ENCODE measurements at regions not wholly inside any gene's neighbourhood (a gene's known extent, or its start where the extent isn't known, plus 50 kb on each side); places are given as distances from the start of the nearest gene placed in this dataset.
"Not testable (repeated sequence)": the region's sequence is repeated elsewhere in the genome, so short reads cannot be mapped to it uniquely, and the experiment has no call there.

DNA sequence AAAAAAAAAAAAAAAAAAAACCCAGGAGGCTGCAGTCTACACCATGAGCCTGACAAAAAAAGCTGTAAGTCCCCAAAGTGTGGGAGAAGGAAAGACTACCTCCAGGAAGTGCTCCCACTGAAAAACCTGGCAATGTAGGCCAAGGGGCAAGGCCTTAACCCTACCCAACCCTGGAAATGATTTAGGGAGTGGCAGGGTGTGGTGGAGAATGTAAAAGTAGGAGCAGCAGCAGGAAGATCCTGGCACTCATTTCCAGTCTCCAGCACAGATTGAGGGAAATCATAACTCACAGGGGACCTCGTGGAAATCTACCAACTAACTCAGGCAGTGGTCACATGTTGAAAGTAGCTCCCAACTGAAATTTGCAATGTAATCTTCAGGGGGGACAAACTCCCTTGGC is 839.5 kb downstream of the EPHA3 start:
- DNase-seq, result no peak

GRCh38 chr3:89947337-89947954 is 840.0 kb downstream of the EPHA3 start:
- no peak for DNase-seq

DNA sequence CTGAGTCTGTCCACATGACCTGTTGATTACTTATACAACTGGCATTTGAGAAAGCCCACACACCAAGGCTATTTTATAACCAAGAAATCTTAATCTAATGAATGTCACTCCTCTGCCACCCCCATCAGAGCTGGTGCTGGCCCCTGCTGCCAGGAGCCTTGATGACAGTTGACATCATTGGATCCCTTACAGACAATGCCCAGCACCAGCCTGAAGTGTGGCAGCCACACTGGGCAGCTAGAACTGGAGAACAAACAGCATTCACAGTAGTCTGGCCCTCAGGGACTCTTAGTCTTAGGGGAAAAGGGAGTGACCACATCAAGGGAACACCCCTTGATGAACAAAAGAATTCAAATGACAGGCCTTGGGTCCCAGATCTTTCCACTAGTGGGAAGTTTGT is 840.6 kb downstream of the EPHA3 start:
- no peak for DNase-seq

DNA sequence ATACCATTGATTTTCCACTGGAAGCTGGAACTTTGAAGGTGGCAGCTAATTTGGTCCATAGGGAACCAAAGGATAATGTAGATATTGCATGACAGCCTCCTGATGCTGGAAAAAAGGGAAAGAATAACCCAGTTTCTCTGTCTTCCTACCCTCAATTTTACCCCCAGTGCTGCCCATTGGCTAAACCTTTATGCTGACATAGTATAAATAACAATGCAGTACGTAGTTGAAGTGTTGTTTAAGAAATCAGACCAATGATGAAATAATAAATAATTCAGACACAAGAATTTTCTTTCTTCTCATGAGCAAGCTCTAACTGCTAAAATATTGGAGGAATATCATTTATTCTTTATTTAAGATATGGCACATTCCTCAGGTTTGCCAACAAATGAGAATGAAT is 843.4 kb downstream of the EPHA3 start:
- DNase-seq, result no peak

GRCh38 chr3:89954137-89954536 is 846.7 kb downstream of the EPHA3 start:
- DNase-seq, result no peak

- DNase-seq, result no peak
Observed at GRCh38 chr3:89955156-89955555, 847.7 kb downstream of the EPHA3 start.

GRCh38 chr3:89957451-89957850 is 850.0 kb downstream of the EPHA3 start:
- DNase-seq, result no peak

- not testable (repeated sequence) for DNase-seq
Observed at GRCh38 chr3:89958163-89958562, 850.7 kb downstream of the EPHA3 start.

GRCh38 chr3:89964347-89964746 is 856.9 kb downstream of the EPHA3 start:
- no peak for DNase-seq

GRCh38 chr3:89966877-89967665 is 859.6 kb downstream of the EPHA3 start:
- DNase-seq, result no peak

- no peak for DNase-seq
Observed at GRCh38 chr3:89971329-89971728, 863.9 kb downstream of the EPHA3 start.

GRCh38 chr3:89973156-89973555 is 865.7 kb downstream of the EPHA3 start:
- DNase-seq, result no peak

DNA sequence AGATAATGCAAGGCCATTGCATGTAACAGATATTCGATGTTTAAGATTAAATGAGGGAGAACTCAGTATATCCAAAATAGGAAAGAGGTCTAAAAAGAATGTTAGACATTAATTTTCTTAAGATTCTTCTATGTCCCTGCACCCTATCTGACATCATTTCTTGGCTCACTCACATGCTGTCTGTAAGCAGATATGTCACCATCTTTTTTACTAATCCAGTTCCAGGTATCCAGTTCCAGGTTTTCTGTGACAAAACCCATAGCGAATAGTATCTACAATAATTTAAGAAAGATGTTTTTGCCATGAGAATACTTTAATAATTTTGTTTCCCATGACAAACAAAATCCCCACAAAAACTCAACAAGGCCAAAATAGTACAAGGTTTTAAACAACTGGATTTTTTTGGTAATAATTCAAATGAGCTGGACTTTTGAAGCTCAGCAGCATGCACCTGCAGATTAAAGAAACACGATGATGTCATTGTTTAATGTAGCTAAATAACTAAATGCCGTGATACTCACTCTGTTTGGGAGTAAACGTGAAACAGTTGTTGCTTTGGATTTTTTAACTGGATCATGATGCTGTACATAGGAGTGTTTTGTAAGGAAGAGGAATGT is 867.6 kb downstream of the EPHA3 start:
- no peak for DNase-seq

GRCh38 chr3:89983449-89983848 is 876.0 kb downstream of the EPHA3 start:
- no peak for DNase-seq

GRCh38 chr3:90005281-90005847 is 897.9 kb downstream of the EPHA3 start:
- DNase-seq, result no peak

GRCh38 chr3:90007778-90008499 is 900.5 kb downstream of the EPHA3 start:
- DNase-seq, result peak; percentile 60

DNA sequence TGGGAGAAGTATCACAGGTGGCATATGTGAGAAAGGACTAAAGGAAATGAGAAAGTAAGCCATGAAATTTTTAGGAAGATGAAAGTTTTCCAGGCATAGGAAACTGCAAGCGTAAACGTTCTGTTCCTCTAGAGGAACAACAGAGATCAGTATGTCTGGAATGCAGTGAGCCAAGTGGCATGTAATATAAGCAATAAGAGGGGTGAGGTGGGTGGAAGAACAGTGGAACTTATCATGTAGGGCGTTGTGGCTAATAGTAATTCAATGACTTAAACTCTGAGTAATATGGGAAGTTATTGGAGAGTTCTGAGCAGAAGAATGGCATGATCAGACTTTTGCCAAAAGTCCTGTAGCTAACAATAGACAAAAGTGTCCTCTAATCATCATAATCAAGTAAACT is 902.9 kb downstream of the EPHA3 start:
- peak; percentile 2 for DNase-seq

DNA sequence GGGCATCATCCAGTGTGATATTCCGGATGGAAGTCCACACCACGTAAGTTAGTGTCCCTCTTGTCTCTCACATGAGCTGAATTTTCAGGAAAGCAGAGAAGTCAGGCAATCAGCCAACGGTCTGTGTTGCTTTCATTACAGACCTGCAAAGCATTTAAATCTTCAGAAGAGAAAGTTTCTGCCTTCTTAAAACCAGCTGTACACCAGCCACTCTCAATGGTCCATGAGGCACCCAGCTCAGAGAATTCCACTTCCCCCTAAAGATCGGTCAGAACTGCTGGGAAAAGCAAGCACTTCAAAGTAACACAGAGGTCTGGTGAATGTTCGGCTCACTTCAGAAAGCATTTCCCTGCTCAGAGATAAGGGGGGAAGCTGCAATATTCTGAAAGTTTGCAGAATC is 903.7 kb downstream of the EPHA3 start:
- DNase-seq, result no peak

- DNase-seq, result no peak
Observed at GRCh38 chr3:90011596-90011995, 904.2 kb downstream of the EPHA3 start.

GRCh38 chr3:90011996-90012395 is 904.6 kb downstream of the EPHA3 start:
- no peak for DNase-seq

GRCh38 chr3:90015688-90016356 is 908.4 kb downstream of the EPHA3 start:
- no peak for DNase-seq

- no peak for DNase-seq
Observed at GRCh38 chr3:90016555-90016954, 909.1 kb downstream of the EPHA3 start.

DNA sequence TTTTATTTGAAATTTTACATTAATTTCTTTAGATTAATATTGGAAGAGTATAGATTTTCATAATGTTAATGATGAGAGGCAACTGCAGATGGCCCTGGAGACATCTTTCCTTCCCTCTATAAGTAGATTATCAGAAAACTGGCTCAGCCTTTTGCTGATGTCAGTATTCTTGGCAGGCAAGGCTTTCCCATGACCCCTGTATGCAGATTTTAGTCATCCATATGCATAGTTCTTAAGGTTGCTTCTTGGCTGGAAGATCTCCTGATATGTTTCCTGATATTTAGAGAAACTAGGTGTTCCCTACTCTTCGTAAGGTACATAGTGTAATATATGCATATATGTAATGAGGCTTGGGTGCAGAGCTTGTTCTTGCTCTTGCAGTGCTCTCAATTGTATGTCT is 911.4 kb downstream of the EPHA3 start:
- DNase-seq, result no peak
